Testis (tissue), 2 donors: ENCODE measurements at regions not wholly inside any gene's neighbourhood (a gene's known extent, or its start where the extent isn't known, plus 50 kb on each side); places are given as distances from the start of the nearest gene placed in this dataset.

ENCODE experiments used
- POLR2A ChIP-seq: fragments of 450-650 bp; IDR thresholded peaks from one replicate; pipeline ENCODE4 v1.6.1; 2017; ENCODE audit warnings: antibody characterized with exemption, mild to moderate bottlenecking, moderate library complexity
- TF ChIP-seq, protein P1 (sequence below), 3 experiments: fragments of 450-650 bp in 2 of 3; fragments of 200-600 bp in 1 of 3; sonication (generic) in 1 of 3; IDR thresholded peaks; one replicate each; pipeline ENCODE4 v1.5.1; 2016 to 2019; ENCODE audit warnings: antibody characterized with exemption in 3 of 3, mild to moderate bottlenecking in 2 of 3, moderate library complexity in 1 of 3

DNA sequence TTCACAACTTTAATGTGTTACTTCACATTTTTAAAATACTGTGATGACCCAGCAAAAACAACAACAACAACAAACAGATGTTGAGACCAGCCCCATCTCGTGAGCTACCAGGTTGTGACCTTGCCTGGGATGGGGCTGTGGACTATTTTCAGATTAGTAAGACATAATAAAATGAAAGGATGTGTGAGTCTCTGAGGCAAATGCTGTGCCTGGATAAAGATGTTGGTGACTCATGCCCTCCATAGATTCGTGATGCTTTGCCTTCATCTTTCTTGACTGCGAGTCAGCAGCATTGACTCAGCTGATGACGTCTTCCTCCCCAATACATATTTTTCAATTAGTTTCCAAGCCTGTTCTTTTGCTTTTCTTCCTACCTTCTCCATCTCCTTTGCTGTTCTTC is 453.0 kb upstream of the CFAP20DC start:
- no peak for TF ChIP-seq POLR2A
- TF ChIP-seq, protein P1, sequence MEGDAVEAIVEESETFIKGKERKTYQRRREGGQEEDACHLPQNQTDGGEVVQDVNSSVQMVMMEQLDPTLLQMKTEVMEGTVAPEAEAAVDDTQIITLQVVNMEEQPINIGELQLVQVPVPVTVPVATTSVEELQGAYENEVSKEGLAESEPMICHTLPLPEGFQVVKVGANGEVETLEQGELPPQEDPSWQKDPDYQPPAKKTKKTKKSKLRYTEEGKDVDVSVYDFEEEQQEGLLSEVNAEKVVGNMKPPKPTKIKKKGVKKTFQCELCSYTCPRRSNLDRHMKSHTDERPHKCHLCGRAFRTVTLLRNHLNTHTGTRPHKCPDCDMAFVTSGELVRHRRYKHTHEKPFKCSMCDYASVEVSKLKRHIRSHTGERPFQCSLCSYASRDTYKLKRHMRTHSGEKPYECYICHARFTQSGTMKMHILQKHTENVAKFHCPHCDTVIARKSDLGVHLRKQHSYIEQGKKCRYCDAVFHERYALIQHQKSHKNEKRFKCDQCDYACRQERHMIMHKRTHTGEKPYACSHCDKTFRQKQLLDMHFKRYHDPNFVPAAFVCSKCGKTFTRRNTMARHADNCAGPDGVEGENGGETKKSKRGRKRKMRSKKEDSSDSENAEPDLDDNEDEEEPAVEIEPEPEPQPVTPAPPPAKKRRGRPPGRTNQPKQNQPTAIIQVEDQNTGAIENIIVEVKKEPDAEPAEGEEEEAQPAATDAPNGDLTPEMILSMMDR (IDR thresholded peaks at IDR 0.05) = no peak
